SK-N-MC (cell line): ENCODE measurements at regions not wholly inside any gene's neighbourhood (a gene's known extent, or its start where the extent isn't known, plus 50 kb on each side); places are given as distances from the start of the nearest gene placed in this dataset.

Experiments used
- EZH2 ChIP-seq: fragments of 200-600 bp; sonication (generic); IDR thresholded peaks from one replicate; pipeline ENCODE4 v1.6.1; 2017; ENCODE audit warnings: antibody characterized with exemption
- POLR2AphosphoS5 ChIP-seq: IDR thresholded peaks from 2 replicates; pipeline ENCODE4 v1.6.1; 2012; ENCODE audit warnings: mild to moderate bottlenecking, low read depth, low read length, borderline replicate concordance

DNA sequence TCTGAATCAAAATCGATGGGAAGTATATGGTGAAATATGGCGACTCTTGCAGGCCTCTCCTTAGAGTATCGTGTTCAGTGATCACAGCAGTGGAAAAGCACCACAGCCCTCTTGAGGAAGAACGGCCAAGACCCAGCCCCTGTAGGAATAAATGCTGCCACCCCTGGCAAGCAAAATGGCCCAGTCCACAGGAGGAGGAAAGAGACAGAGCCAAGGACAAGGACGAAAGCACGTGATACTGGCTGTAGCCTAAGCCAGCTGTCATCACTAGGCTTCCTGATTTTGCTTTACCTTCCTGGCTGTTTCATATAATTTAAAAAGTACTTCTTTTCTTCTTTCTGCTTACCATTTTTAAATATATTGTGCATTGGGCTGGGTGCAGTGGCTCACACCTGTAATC, 395.0 kb upstream of the SHH start:
- TF ChIP-seq POLR2AphosphoS5 = no peak
- TF ChIP-seq EZH2 = no peak
